ENCODE measurements at regions not wholly inside any gene's neighbourhood (a gene's known extent, or its start where the extent isn't known, plus 50 kb on each side); places are given as distances from the start of the nearest gene placed in this dataset.

DNA sequence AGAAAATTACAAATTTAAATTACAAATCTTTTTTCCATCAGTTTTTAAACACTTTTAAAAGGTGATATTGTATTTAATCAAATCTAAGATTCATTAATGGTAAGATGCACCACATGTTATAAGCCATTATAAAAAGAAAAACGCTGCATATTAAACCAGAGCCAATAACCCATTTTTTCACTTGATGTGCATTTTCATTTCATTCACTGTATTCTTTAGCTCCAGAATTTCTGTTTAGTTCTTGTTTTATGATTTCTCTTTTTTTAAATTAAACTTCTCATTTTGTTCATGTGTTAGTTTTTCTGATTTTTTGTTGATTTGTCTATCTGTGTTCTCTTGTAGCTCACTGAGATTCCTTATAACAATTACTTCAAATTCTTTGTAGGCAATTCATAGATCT is 62.4 kb upstream of the MBOAT2 start:
- H3K9me3 ChIP-seq (ENCODE audit: insufficient read depth, low read length), result no peaks in the 10 kb centered on the region

GRCh38 chr2:9063023-9063606 is 59.6 kb upstream of the MBOAT2 start:
- Histone ChIP-seq H3K27ac (ENCODE audit: low read depth, low read length) (no peak overlapping the region), H3K4me3 (ENCODE audit: insufficient read depth, low read length, poor library complexity, severe bottlenecking) (no peak overlapping the region), H3K9ac (ENCODE audit: low read length) (no peak overlapping the region), H3K9me3 (ENCODE audit: insufficient read depth, low read length) (no peaks in the 10 kb centered on the region), H3F3A (ENCODE audit: insufficient read depth) (no peaks in the 10 kb centered on the region), H3K79me2 (ENCODE audit: insufficient read depth, low read length) (no peaks in the 10 kb centered on the region), H3K36me3 (ENCODE audit: low read length) (peaks cover 3% of the 10 kb centered on the region; the same call in 1 of the 2 replicates), H4K20me1 (ENCODE audit: low read depth, low read length) (no peaks in the 10 kb centered on the region), H3K4me2 (ENCODE audit: low read depth, low read length, poor library complexity, severe bottlenecking) (no peak overlapping the region), H3K27me3 (ENCODE audit: low read length) (0 out of 2 replicates have a peak, but pooled peaks cover 3% of the 10 kb centered on the region), H2AFZ (ENCODE audit: low read depth, low read length, severe bottlenecking) (no peak overlapping the region), H3K9me2 (replicated peaks; ENCODE audit: insufficient read depth, low read length) (no peaks in the 10 kb centered on the region)
- TF ChIP-seq EZH2phosphoT487 (conservative IDR thresholded peaks at IDR 0.05; ENCODE audit: low read length), result no peak
- TF ChIP-seq, protein P1, sequence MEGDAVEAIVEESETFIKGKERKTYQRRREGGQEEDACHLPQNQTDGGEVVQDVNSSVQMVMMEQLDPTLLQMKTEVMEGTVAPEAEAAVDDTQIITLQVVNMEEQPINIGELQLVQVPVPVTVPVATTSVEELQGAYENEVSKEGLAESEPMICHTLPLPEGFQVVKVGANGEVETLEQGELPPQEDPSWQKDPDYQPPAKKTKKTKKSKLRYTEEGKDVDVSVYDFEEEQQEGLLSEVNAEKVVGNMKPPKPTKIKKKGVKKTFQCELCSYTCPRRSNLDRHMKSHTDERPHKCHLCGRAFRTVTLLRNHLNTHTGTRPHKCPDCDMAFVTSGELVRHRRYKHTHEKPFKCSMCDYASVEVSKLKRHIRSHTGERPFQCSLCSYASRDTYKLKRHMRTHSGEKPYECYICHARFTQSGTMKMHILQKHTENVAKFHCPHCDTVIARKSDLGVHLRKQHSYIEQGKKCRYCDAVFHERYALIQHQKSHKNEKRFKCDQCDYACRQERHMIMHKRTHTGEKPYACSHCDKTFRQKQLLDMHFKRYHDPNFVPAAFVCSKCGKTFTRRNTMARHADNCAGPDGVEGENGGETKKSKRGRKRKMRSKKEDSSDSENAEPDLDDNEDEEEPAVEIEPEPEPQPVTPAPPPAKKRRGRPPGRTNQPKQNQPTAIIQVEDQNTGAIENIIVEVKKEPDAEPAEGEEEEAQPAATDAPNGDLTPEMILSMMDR (IDR thresholded peaks at IDR 0.05; ENCODE audit: insufficient read depth, low read length, poor library complexity, severe bottlenecking), result no peak

More for the DNA sequence above, 62.4 kb upstream of the MBOAT2 start:
- Histone ChIP-seq H3K27ac (ENCODE audit: low read depth, low read length) (no peak overlapping the region), H3K4me3 (ENCODE audit: insufficient read depth, low read length, poor library complexity, severe bottlenecking) (no peak overlapping the region), H3K4me2 (ENCODE audit: low read depth, low read length, poor library complexity, severe bottlenecking) (no peak overlapping the region), H3K27me3 (ENCODE audit: low read length) (0 out of 2 replicates have a peak, but pooled peaks cover 3% of the 10 kb centered on the region), H4K20me1 (ENCODE audit: low read depth, low read length) (no peaks in the 10 kb centered on the region), H3K9me2 (replicated peaks; ENCODE audit: insufficient read depth, low read length) (no peaks in the 10 kb centered on the region), H2AFZ (ENCODE audit: low read depth, low read length, severe bottlenecking) (no peak overlapping the region), H3F3A (ENCODE audit: insufficient read depth) (no peaks in the 10 kb centered on the region), H3K9ac (ENCODE audit: low read length) (no peak overlapping the region), H3K36me3 (ENCODE audit: low read length) (peaks cover 3% of the 10 kb centered on the region; the same call in 1 of the 2 replicates), H3K79me2 (ENCODE audit: insufficient read depth, low read length) (no peaks in the 10 kb centered on the region)
- TF ChIP-seq, protein P1 (IDR thresholded peaks at IDR 0.05; ENCODE audit: insufficient read depth, low read length, poor library complexity, severe bottlenecking), result no peak
- TF ChIP-seq EZH2phosphoT487 (conservative IDR thresholded peaks at IDR 0.05; ENCODE audit: low read length), result no peak

DNA sequence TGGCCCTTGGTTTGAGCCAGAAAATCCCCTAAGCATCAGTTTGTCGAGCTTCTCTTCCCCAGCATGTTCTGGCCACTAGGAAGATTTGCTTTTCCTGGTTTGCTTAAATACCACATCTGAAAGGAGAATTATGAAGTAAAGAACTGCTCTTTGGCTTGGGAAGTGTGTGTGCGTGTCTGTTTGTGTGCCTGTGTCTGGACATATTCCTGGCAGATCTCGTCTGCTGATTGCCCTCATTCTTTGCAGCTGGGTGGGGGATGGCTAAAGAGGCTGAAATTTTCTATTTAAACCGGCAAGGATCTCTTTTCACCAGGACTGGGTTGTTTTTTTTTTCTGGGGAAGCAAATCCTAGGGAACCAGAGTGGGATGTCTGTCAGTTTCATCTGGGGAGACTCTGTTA is 57.3 kb upstream of the MBOAT2 start:
- Histone ChIP-seq H3K27ac (ENCODE audit: low read depth, low read length) (no peak overlapping the region), H3K27me3 (ENCODE audit: low read length) (no peaks in the 10 kb centered on the region), H3K4me2 (ENCODE audit: low read depth, low read length, poor library complexity, severe bottlenecking) (no peak overlapping the region), H3K4me3 (ENCODE audit: insufficient read depth, low read length, poor library complexity, severe bottlenecking) (no peak overlapping the region), H3K9me3 (ENCODE audit: insufficient read depth, low read length) (no peaks in the 10 kb centered on the region), H3K36me3 (ENCODE audit: low read length) (peaks cover under 1% of the 10 kb centered on the region; the same call in 1 of the 2 replicates), H3K9ac (ENCODE audit: low read length) (no peak overlapping the region), H3K79me2 (ENCODE audit: insufficient read depth, low read length) (no peaks in the 10 kb centered on the region), H4K20me1 (ENCODE audit: low read depth, low read length) (no peaks in the 10 kb centered on the region), H2AFZ (ENCODE audit: low read depth, low read length, severe bottlenecking) (no peak overlapping the region), H3F3A (ENCODE audit: insufficient read depth) (no peaks in the 10 kb centered on the region), H3K9me2 (replicated peaks; ENCODE audit: insufficient read depth, low read length) (no peaks in the 10 kb centered on the region)
- TF ChIP-seq, protein P1 (IDR thresholded peaks at IDR 0.05; ENCODE audit: insufficient read depth, low read length, poor library complexity, severe bottlenecking), result no peak
- TF ChIP-seq EZH2phosphoT487 (conservative IDR thresholded peaks at IDR 0.05; ENCODE audit: low read length), result no peak
